Fibroblast of lung (primary cell): ENCODE measurements at regions not wholly inside any gene's neighbourhood (a gene's known extent, or its start where the extent isn't known, plus 50 kb on each side); places are given as distances from the start of the nearest gene placed in this dataset.
"Not testable (repeated sequence)": the region's sequence is repeated elsewhere in the genome, so short reads cannot be mapped to it uniquely, and the experiment has no call there.

Source experiments
- CTCF ChIP-seq, 2 donors: IDR thresholded peaks in 1 of 2; conservative IDR thresholded peaks in 1 of 2; 1 replicate in 1 of 2; 2 replicates in 1 of 2; pipeline ENCODE4 v1.5.1; 2011 to 2012; ENCODE audit warnings: low read length in 2 of 2, control low read depth in 1 of 2, inconsistent platforms in 1 of 2, low read depth in 1 of 2, mild to moderate bottlenecking in 1 of 2
- EZH2 ChIP-seq: IDR thresholded peaks from 2 replicates; pipeline ENCODE4 v1.5.1; 2012; ENCODE audit warnings: low read length, control low read depth, mild to moderate bottlenecking; ENCODE audit errors: missing control alignments

- TF ChIP-seq CTCF (conservative IDR thresholded peaks at IDR 0.05 in 1 of 2, IDR thresholded peaks at IDR 0.05 in 1 of 2; ENCODE audit: low read depth in 1 of 2, low read length in 2 of 2); EZH2: not testable (repeated sequence)
These were observed 339.6 kb downstream of the ADGRD1 start for GRCh38 chr12:131293071-131294015.
